HFF-Myc (cell line): ENCODE measurements at regions not wholly inside any gene's neighbourhood (a gene's known extent, or its start where the extent isn't known, plus 50 kb on each side); places are given as distances from the start of the nearest gene placed in this dataset.

Experiments
- DNase-seq: peaks from one replicate; pipeline ENCODE4 v3.0.0-alpha.2; 2011; ENCODE audit warnings: low read depth; ENCODE audit errors: extremely low read depth
- H3K4me3 ChIP-seq: replicated peaks from 2 replicates; pipeline ENCODE4 v1.5.1; 2011; ENCODE audit warnings: low read depth, mild to moderate bottlenecking, control low read depth, low read length
- TF ChIP-seq, protein P1 (sequence below): IDR thresholded peaks from 2 replicates; pipeline ENCODE4 v1.5.1; 2012; ENCODE audit warnings: mild to moderate bottlenecking, low read depth, low read length, control low read depth; ENCODE audit errors: missing control alignments

GRCh38 chr14:54188064-54188666 is 208.6 kb upstream of the CDKN3 start:
- no peak overlapping the region for H3K4me3 ChIP-seq
- TF ChIP-seq, protein P1, sequence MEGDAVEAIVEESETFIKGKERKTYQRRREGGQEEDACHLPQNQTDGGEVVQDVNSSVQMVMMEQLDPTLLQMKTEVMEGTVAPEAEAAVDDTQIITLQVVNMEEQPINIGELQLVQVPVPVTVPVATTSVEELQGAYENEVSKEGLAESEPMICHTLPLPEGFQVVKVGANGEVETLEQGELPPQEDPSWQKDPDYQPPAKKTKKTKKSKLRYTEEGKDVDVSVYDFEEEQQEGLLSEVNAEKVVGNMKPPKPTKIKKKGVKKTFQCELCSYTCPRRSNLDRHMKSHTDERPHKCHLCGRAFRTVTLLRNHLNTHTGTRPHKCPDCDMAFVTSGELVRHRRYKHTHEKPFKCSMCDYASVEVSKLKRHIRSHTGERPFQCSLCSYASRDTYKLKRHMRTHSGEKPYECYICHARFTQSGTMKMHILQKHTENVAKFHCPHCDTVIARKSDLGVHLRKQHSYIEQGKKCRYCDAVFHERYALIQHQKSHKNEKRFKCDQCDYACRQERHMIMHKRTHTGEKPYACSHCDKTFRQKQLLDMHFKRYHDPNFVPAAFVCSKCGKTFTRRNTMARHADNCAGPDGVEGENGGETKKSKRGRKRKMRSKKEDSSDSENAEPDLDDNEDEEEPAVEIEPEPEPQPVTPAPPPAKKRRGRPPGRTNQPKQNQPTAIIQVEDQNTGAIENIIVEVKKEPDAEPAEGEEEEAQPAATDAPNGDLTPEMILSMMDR = no peak
- DNase-seq = no peak

- DNase-seq = no peak
- TF ChIP-seq, protein P1 = no peak
- no peak overlapping the region for H3K4me3 ChIP-seq
Measured at GRCh38 chr14:54189333-54189732, 207.5 kb upstream of the CDKN3 start.

DNA sequence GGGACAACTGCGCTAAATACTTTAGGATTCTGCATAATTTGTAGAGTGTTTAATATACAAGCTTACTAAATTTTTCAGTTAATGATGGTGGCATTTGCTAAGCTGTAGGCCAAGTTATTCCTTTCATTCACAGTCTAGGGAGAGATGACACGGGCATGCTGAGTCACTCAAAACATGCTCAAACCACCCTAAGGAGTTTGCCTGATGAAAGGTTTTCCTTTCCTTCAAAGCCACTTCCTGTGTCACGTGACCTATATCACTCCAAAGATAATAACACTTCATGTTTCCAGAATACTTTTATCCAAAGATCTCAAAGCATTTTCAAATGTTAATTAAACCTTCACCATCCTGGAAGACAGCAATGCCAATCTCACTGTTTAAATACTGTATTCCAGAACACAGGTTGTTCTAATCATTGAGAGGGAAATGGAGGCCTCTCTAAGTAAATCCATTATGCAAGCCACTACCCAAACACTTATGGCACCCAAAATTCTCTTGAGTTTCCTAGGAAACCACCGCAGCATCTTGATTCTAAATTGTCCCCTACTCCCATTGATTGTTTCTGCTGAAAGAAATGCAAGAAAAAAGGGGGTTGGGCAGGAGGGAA is 207.0 kb upstream of the CDKN3 start:
- TF ChIP-seq, protein P1 = no peak
- no peak overlapping the region for H3K4me3 ChIP-seq
- peak; percentile 77 for DNase-seq

- DNase-seq = no peak
- H3K4me3 ChIP-seq = no peak overlapping the region
- TF ChIP-seq, protein P1 = no peak
Measured at GRCh38 chr14:54191846-54192245, 205.0 kb upstream of the CDKN3 start.

DNA sequence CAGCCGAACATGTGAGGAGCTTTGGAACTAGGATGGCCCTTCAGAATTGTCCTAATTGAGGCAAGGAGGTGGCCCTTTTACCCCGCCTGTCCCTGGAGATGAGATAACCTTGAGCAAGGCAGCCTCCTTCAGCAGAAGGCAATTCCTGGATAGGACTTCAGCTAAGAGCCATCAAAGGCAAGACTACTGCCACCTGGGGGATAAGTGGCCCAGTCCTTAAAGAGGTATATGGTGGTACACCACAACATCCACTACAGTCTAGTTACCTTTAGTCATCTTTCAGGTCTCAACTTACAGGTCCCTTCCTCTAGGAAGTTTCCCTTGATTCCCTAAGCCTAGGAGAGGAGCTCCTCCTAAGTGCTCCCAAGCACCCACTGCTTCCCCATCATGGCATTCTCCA is 204.2 kb upstream of the CDKN3 start:
- DNase-seq = no peak
- H3K4me3 ChIP-seq = no peak overlapping the region
- TF ChIP-seq, protein P1 = no peak

- TF ChIP-seq, protein P1 = no peak
- DNase-seq = no peak
- H3K4me3 ChIP-seq = no peak overlapping the region
Measured at GRCh38 chr14:54193871-54194270, 202.9 kb upstream of the CDKN3 start.

DNA sequence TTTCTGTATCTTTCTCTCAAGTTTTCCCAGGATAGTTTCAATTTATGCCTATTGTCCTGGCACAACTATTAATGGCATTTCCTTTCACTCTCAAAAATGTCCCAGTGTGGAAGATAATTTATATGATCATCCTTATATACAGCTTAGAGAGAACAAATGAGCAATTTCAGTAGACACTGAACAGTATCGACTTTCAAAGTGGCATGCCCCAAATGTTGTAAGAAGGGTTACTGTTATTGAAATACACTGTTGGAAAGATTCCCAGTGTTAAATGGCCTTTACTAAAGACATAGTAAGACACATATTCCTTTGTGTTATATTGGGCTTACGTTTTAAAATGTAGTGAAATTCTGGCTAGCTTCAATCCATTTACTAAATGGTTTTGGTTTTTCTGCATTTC is 202.3 kb upstream of the CDKN3 start:
- no peak for DNase-seq
- TF ChIP-seq, protein P1 = no peak
- H3K4me3 ChIP-seq = no peak overlapping the region
